WERI-Rb-1 (cell line): ENCODE measurements at regions not wholly inside any gene's neighbourhood (a gene's known extent, or its start where the extent isn't known, plus 50 kb on each side); places are given as distances from the start of the nearest gene placed in this dataset.
A peak's percentile ranks its signal among the peaks of the same experiment; 100 is the strongest.
"Not testable (repeated sequence)": the region's sequence is repeated elsewhere in the genome, so short reads cannot be mapped to it uniquely, and the experiment has no call there.

Source experiments
- DNase-seq: peaks from one replicate; pipeline ENCODE4 v3.0.0-alpha.2; 2020
- H3K27ac ChIP-seq: fragments of 250-450 bp; sonication (Bioruptor Pico); 2 replicates; pipeline ENCODE4 v1.5.1; 2020; ENCODE audit warnings: mild to moderate bottlenecking, moderate library complexity
- H3K27me3 ChIP-seq: fragments of 250-450 bp; sonication (Bioruptor Pico); 2 replicates; pipeline ENCODE4 v1.5.1; 2021; ENCODE audit warnings: mild to moderate bottlenecking, low read depth, moderate library complexity; ENCODE audit not compliant: insufficient read depth, severe bottlenecking
- H3K36me3 ChIP-seq: fragments of 250-450 bp; sonication (Bioruptor Pico); 2 replicates; pipeline ENCODE4 v1.5.1; 2020; ENCODE audit warnings: mild to moderate bottlenecking, moderate library complexity
- H3K4me3 ChIP-seq: 2 replicates; pipeline ENCODE4 v1.5.1; 2011; ENCODE audit warnings: low read depth, mild to moderate bottlenecking, control low read depth, low read length
- H3K9me3 ChIP-seq: fragments of 250-450 bp; sonication (Bioruptor Pico); 2 replicates; pipeline ENCODE4 v1.5.1; 2021; ENCODE audit warnings: mild to moderate bottlenecking, moderate library complexity; ENCODE audit not compliant: severe bottlenecking
- TF ChIP-seq, protein P1 (sequence below): IDR thresholded peaks from 2 replicates; pipeline ENCODE4 v1.5.1; 2011; ENCODE audit warnings: low read depth, mild to moderate bottlenecking, control low read depth, inconsistent platforms, low read length

DNA sequence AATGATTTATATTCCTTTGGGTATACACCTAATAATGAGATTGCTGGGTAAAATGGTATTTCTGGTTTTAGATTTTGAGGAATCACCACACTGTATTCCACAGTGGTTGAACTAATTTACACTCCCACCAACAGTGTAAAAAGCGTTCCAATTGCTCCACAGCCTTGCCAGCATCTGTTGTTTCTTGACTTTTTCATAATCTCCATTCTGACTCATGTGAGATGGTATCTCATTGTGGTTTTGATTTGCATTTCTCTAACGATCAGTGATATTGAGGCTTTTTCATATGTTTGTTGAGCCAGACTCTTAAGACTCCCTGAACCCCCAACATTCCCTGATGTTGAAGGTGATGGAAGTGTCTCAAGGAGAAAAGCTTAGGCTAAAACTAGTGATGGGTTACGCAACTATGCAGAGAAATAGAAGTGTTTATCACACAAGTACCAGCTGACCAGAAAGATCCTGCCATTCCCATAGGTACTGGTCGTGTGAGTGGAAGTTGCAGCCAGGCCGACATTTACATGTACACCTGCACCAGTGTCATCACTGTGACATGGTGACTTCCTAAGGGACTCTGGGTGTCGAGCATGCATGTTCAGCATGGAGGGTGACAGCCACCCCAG is 711.2 kb upstream of the NRP1 start:
- H3K9me3 ChIP-seq: no peaks in the 10 kb centered on the region
- H3K36me3 ChIP-seq: no peaks in the 10 kb centered on the region
- H3K27me3 ChIP-seq: no peaks in the 10 kb centered on the region
- TF ChIP-seq, protein P1, sequence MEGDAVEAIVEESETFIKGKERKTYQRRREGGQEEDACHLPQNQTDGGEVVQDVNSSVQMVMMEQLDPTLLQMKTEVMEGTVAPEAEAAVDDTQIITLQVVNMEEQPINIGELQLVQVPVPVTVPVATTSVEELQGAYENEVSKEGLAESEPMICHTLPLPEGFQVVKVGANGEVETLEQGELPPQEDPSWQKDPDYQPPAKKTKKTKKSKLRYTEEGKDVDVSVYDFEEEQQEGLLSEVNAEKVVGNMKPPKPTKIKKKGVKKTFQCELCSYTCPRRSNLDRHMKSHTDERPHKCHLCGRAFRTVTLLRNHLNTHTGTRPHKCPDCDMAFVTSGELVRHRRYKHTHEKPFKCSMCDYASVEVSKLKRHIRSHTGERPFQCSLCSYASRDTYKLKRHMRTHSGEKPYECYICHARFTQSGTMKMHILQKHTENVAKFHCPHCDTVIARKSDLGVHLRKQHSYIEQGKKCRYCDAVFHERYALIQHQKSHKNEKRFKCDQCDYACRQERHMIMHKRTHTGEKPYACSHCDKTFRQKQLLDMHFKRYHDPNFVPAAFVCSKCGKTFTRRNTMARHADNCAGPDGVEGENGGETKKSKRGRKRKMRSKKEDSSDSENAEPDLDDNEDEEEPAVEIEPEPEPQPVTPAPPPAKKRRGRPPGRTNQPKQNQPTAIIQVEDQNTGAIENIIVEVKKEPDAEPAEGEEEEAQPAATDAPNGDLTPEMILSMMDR: no peak
- peak overlapping the region; percentile 74 for H3K27ac ChIP-seq
- DNase-seq: no peak
- no peak overlapping the region for H3K4me3 ChIP-seq

DNA sequence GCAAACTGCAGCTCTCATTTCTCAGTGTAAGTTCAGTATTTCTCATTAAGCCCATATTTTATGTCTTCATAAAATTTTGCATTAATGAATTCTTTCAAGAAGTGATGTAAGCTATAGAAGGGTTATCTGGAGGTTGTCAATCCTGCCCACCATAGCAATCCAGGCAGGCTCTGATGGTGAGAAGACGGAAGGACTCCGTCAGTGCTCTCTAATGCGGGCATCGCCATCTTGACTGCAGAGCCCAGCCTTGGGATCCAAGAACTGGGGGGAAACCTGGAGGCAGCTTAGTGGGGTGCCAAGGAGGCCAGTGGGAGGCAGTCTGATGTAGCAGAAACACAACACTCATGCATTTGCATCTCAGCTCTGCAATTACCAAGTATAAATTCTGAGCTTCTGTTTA is 707.4 kb upstream of the NRP1 start:
- Histone ChIP-seq H3K4me3 (no peak overlapping the region), H3K27me3 (no peaks in the 10 kb centered on the region), H3K36me3 (no peaks in the 10 kb centered on the region), H3K27ac (no peak overlapping the region), H3K9me3 (no peaks in the 10 kb centered on the region)
- TF ChIP-seq, protein P1: no peak
- DNase-seq: no peak

DNA sequence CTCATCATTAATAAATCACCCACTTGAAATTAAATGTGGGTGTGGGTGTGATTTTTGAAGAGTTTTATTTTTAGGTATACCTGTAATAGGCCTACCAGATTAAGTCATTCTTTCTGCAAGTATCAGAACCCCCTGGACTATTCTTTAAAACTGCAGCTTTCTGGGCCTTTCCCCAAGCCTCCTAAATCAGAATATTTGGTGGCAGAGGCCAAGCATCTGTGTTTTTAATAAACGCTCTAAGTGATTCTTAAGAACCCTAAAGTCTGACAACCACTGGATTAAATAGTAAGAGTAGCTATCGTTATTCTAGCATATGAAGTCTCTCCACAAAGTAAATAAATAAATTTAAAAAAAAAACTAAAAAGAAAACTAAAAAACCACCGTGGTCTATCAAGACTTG is 703.0 kb upstream of the NRP1 start:
- DNase-seq: no peak
- H3K27me3 ChIP-seq: no peaks in the 10 kb centered on the region
- no peaks in the 10 kb centered on the region for H3K36me3 ChIP-seq
- no peaks in the 10 kb centered on the region for H3K9me3 ChIP-seq
- no peak overlapping the region for H3K27ac ChIP-seq
- H3K4me3 ChIP-seq: no peak overlapping the region
- TF ChIP-seq, protein P1: no peak

DNA sequence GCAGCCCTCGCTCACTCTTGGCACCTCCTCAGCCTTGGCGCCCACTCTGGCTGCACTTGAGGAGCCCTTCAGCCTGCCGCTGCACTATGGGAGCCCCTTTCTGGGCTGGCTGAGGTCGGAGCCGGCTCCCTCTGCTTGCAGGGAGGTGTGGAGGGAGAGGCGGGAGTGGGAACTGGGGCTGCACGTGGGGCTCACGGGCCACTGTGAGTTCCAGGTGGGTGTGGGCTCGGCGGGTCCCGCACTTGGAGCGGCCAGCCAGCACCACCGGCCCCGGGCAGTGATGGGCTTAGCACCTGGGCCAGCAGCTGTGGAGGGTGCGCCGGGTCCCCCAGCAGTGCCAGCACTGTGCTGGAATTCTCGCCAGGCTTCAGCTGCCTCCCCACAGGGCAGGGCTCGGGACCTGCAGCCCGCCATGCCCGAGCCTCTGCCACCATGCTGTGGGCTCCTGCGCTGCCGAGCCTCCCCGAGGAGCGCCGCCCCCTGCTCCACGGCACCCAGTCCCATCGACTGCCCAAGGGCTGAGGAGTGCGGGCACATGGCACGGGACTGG is 700.8 kb upstream of the NRP1 start:
- H3K4me3 ChIP-seq, H3K27ac ChIP-seq, H3K27me3 ChIP-seq, DNase-seq, H3K36me3 ChIP-seq, H3K9me3 ChIP-seq: not testable (repeated sequence)

DNA sequence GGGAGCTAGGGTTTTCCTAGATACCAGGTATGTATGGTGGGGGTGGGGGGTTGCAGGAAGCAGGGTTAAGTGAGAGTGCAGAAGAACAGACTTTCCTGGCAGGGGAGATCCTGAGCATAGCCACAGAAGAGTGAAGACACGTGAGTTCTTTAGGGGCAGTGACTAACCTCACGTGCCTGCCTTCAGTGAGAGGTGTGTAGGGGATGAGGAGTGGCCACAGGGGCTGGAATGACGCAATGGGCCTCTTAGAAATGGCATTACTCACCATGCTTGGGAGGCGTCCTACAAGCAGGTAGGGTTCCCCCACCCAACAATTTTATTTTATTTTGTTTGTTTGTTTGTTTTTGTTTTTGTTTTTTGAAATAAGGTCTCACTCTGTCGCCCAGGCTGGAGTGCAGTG is 698.6 kb upstream of the NRP1 start:
- H3K4me3 ChIP-seq: no peak overlapping the region
- H3K27ac ChIP-seq: no peak overlapping the region
- TF ChIP-seq, protein P1: no peak
- H3K9me3 ChIP-seq: no peaks in the 10 kb centered on the region
- no peaks in the 10 kb centered on the region for H3K27me3 ChIP-seq
- H3K36me3 ChIP-seq: no peaks in the 10 kb centered on the region
- no peak for DNase-seq

DNA sequence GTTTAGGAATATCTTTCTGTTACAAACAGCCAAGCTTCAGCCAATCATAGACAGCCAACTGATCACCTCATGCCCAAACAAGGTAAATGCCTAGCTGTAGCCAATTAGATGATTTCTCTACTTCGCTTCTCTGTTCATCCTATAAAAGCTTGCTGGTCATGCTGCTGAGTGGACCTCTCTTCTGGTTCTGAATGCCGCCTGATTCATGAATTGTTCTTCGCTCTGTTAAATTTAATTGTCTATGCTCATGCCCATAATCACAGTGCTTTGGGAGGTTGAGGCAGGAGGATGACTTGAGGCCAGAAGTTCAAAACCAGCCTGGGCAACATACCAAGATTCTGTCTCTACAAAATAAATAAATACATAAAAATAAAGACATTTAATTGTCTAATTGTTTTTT is 698.1 kb upstream of the NRP1 start:
- DNase-seq: no peak
- no peak overlapping the region for H3K4me3 ChIP-seq
- TF ChIP-seq, protein P1: no peak

More for the DNA sequence above, 698.1 kb upstream of the NRP1 start:
- Histone ChIP-seq H3K27me3 (no peaks in the 10 kb centered on the region), H3K36me3 (no peaks in the 10 kb centered on the region), H3K9me3 (no peaks in the 10 kb centered on the region), H3K27ac (no peak overlapping the region)
